Pancreas (tissue), 10 donors: ENCODE measurements at regions not wholly inside any gene's neighbourhood (a gene's known extent, or its start where the extent isn't known, plus 50 kb on each side); places are given as distances from the start of the nearest gene placed in this dataset.
"Not testable (repeated sequence)": the region's sequence is repeated elsewhere in the genome, so short reads cannot be mapped to it uniquely, and the experiment has no call there.

Source experiments
- ATAC-seq, 4 donors: fragments of 200-7000 bp; cut with Tn5 transposase; one replicate each; pipeline versions ENCODE4 v1.8.0 to v1.9.1; 2020; ENCODE audit warnings: mild to moderate bottlenecking in 4 of 4, moderate library complexity in 4 of 4
- DNase-seq, 6 donors: peaks; one replicate each; pipeline ENCODE4 v3.0.0-alpha.2; 2020
- FAIRE-seq: peaks from 2 replicates; lab custom pipeline; 2012; peaks lifted over from hg19 to GRCh38; lab: Jason Lieb, UNC
- H3K27ac ChIP-seq, 4 donors: fragments of 200-600 bp; sonication (generic); 1 replicate in 3 of 4; 2 replicates in 1 of 4; pipeline versions ENCODE4 v1.5.0 to v1.8.0; 2020
- H3K27me3 ChIP-seq, 4 donors: fragments of 200-600 bp; one replicate each; pipeline ENCODE4 v1.8.0; 2021
- H3K36me3 ChIP-seq, 3 donors: fragments of 200-600 bp; sonication (generic) in 1 of 3; one replicate each; pipeline versions ENCODE4 v1.5.0 to v1.8.0; 2020 to 2021
- H3K4me1 ChIP-seq, 3 donors: fragments of 200-600 bp; one replicate each; pipeline ENCODE4 v1.8.0; 2021
- H3K4me3 ChIP-seq, 4 donors: fragments of 200-600 bp; sonication (generic) in 2 of 4; one replicate each; pipeline versions ENCODE4 v1.5.0 to v1.8.0; 2020 to 2021
- H3K9me3 ChIP-seq, 4 donors: fragments of 200-600 bp; one replicate each; pipeline ENCODE4 v1.8.0; 2021
- WGBS, 2 donors: extraction: QIAGEN DNeasy Blood & Tissue Kit; methylation state at CpG; one replicate each; pipeline ENCODE4 v1.1.7; 2013; 5-methylcytosine and 5-hydroxymethylcytosine counted together
- intact Hi-C, 3 donors: fragments of 100-400 bp; cut with DNase I; formaldehyde crosslinking; loops; one replicate each; pipeline versions ENCODE4 v1.11.1 to v1.14.2; 2022
- TF ChIP-seq, protein P1 (sequence below), 4 donors: fragments of 200-600 bp; sonication (generic) in 3 of 4; IDR thresholded peaks; one replicate each; pipeline versions ENCODE4 v1.5.0 to v1.8.0; 2021; ENCODE audit warnings: antibody characterized with exemption in 4 of 4
- donor health status: healthy with polysubstance abuse.
- donor health status: DM: no; HTN: no; CAD: no; lungs with moderate emphysema.
- donor health status: DM: no; HTN: no; CAD: no.
- donor health status: control.
- donor health status: control.
- donor health status: Bipolar disorder and iron deficiency.
- donor health status: DM: yes; HTN: yes; CAD: no.
- donor health status: DM: no; HTN: no; CAD: no.
- donor health status: DM: no; HTN: no; CAD: no.
- donor health status: DM: yes; HTN: yes; CAD: no.

- no peaks in the 10 kb centered on the region for H3K9me3 ChIP-seq
- H3K27ac ChIP-seq: no peak overlapping the region
- intact Hi-C loops: no loop called here
- no peak overlapping the region for H3K4me3 ChIP-seq
- TF ChIP-seq, protein P1, sequence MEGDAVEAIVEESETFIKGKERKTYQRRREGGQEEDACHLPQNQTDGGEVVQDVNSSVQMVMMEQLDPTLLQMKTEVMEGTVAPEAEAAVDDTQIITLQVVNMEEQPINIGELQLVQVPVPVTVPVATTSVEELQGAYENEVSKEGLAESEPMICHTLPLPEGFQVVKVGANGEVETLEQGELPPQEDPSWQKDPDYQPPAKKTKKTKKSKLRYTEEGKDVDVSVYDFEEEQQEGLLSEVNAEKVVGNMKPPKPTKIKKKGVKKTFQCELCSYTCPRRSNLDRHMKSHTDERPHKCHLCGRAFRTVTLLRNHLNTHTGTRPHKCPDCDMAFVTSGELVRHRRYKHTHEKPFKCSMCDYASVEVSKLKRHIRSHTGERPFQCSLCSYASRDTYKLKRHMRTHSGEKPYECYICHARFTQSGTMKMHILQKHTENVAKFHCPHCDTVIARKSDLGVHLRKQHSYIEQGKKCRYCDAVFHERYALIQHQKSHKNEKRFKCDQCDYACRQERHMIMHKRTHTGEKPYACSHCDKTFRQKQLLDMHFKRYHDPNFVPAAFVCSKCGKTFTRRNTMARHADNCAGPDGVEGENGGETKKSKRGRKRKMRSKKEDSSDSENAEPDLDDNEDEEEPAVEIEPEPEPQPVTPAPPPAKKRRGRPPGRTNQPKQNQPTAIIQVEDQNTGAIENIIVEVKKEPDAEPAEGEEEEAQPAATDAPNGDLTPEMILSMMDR (IDR thresholded peaks at IDR 0.05): no peak
- H3K27me3 ChIP-seq: no peaks in the 10 kb centered on the region
- DNase-seq: no peak
- no peak for FAIRE-seq
- no peak for ATAC-seq
- H3K36me3 ChIP-seq: no peaks in the 10 kb centered on the region
- peaks cover 0 to 11% (median 0%) of the 10 kb centered on the region in 3 donors for H3K4me1 ChIP-seq
- 67 to 85% methylated on average over 1 of the region's 1 CpG for WGBS, 2 donors
These were observed 343.5 kb upstream of the LRRC3B start for GRCh38 chr3:26279091-26279490.

DNA sequence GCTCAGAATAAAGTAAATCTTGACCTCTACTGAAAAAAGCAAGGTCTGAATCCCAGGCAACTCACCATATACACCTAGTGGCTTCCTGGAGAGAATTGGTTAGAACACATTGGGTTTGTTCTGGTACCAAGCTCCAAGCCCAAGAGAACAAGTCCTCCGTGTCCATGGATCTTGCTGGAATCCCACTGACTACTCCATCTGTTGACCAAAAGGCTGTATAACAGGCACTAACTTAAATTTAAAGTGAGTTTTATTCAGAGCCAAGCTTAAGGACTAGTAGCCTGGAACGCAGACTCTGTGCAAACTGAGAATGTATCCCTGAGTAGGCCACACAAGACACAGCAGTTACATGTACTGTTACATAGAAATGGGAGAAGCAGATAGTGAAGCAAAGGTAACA, 342.1 kb upstream of the LRRC3B start:
- intact Hi-C loops: no loop called here
- Histone ChIP-seq H3K36me3 (no peaks in the 10 kb centered on the region), H3K9me3 (no peaks in the 10 kb centered on the region), H3K4me1 (peaks cover 0 to 11% (median 0%) of the 10 kb centered on the region in 3 donors), H3K27ac (peak overlapping the region in 2 of 4 donors; percentile 45 to 56), H3K27me3 (no peaks in the 10 kb centered on the region), H3K4me3 (no peak overlapping the region)
- FAIRE-seq (no peak), DNase-seq (no peak), ATAC-seq (peak in 1 of 4 donors; percentile 12)
- WGBS, 2 donors: 79 to 80% methylated on average over 2 of the region's 2 CpGs
- TF ChIP-seq, protein P1 (IDR thresholded peaks at IDR 0.05): no peak

GRCh38 chr3:26281284-26281985, 341.1 kb upstream of the LRRC3B start:
- FAIRE-seq (no peak), DNase-seq (peak in 5 of 6 donors; percentile 59 to 81 (median 69)), ATAC-seq (peak; percentile 87 to 97 (median 93))
- Histone ChIP-seq H3K27me3 (no peaks in the 10 kb centered on the region), H3K27ac (peak overlapping the region; percentile 37 to 60 (median 50)), H3K36me3 (no peaks in the 10 kb centered on the region), H3K4me1 (peaks cover 0 to 11% (median 0%) of the 10 kb centered on the region in 3 donors), H3K9me3 (no peaks in the 10 kb centered on the region), H3K4me3 (no peak overlapping the region)
- TF ChIP-seq, protein P1 (IDR thresholded peaks at IDR 0.05): no peak
- intact Hi-C loops: no loop called here
- 38 to 42% methylated on average over 3 of the region's 3 CpGs for WGBS, 2 donors

- 92 to 97% methylated on average over 4 of the region's 4 CpGs for WGBS, 2 donors
- not testable (repeated sequence) for H3K4me3 ChIP-seq, ATAC-seq
These were observed 338.1 kb upstream of the LRRC3B start for GRCh38 chr3:26284503-26284902.

DNA sequence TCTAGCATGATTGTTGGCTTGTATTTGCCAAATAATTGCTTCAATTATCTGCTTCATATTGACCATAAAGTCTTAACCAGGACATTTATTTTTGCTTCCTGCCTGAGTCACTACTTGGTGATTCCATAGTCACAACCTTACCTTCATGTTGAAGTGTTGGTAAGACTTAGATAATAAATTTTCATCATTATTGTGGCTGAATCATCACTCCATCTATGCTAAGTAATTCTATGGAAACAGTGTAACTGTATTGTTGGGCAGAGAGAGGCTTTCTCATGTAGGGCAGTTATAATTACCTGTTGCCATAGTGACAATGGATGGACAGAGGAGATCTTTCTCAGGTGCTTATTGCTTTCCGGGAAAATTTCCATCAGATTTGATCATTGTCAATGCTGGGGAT, 330.7 kb upstream of the LRRC3B start:
- Histone ChIP-seq H3K4me3 (no peak overlapping the region), H3K36me3 (no peaks in the 10 kb centered on the region), H3K4me1 (no peaks in the 10 kb centered on the region), H3K27ac (no peak overlapping the region), H3K27me3 (no peaks in the 10 kb centered on the region), H3K9me3 (no peaks in the 10 kb centered on the region)
- intact Hi-C loops: no loop called here
- no peak for ATAC-seq
- TF ChIP-seq, protein P1 (IDR thresholded peaks at IDR 0.05): no peak
- 68 to 86% methylated on average over 1 of the region's 1 CpG for WGBS, 2 donors
- no peak for FAIRE-seq
- no peak for DNase-seq

More at GRCh38 chr3:26284503-26284902, 338.1 kb upstream of the LRRC3B start:
- H3K27me3 ChIP-seq, FAIRE-seq, H3K9me3 ChIP-seq, H3K36me3 ChIP-seq, H3K27ac ChIP-seq, DNase-seq, intact Hi-C loops: not testable (repeated sequence)
- H3K4me1 ChIP-seq: peaks cover 0 to 11% (median 0%) of the 10 kb centered on the region in 3 donors
